ENCODE measurements at regions not wholly inside any gene's neighbourhood (a gene's known extent, or its start where the extent isn't known, plus 50 kb on each side); places are given as distances from the start of the nearest gene placed in this dataset.

- TF ChIP-seq PBX3 (IDR thresholded peaks at IDR 0.05; ENCODE audit: insufficient replicate concordance, low read depth, low read length) (no peak), REST (IDR thresholded peaks at IDR 0.05; ENCODE audit: low read depth, low read length) (no peak)
Measured at GRCh38 chr12:5273709-5274108, 158.2 kb upstream of the NTF3 start (continued).

GRCh38 chr12:5276327-5276880 is 155.5 kb upstream of the NTF3 start:
- ATAC-seq (no peak), DNase-seq (ENCODE audit: low read depth, low spot score) (no peak), FAIRE-seq (no peak)
- no peaks in the 10 kb centered on the region for H3K79me2 ChIP-seq (ENCODE audit: control insufficient read depth, insufficient read depth, low read length)
- H3K4me1 ChIP-seq (ENCODE audit: control insufficient read depth, insufficient read depth, low read length), result no peaks in the 10 kb centered on the region
- intact Hi-C loops (cut with micrococcal nuclease; ENCODE audit: unreplicated experiment) (no loop called here), in situ Hi-C loops (cut with MboI) (no loop called here)
- POLR2A ChIA-PET, result no interaction called here
- RAD21 ChIA-PET (ENCODE audit: unreplicated experiment), result no interaction called here
- no peak overlapping the region for H3K4me2 ChIP-seq (ENCODE audit: control insufficient read depth, insufficient read depth)
- H3K9ac ChIP-seq (ENCODE audit: control insufficient read depth, insufficient read depth, low read length), result no peak overlapping the region
- 25% methylated on average over 4 of the region's 4 CpGs for WGBS (ENCODE audit: insufficient coverage, insufficient replicate concordance, low lambda C conversion rate, missing lambda C conversion rate)
- no peaks in the 10 kb centered on the region for H3K36me3 ChIP-seq (ENCODE audit: control insufficient read depth in 2 of 2, insufficient read depth in 2 of 2, low read length in 1 of 2)
- no peaks in the 10 kb centered on the region for H3K9me3 ChIP-seq (replicated peaks; ENCODE audit: control insufficient read depth, insufficient read depth, low read length)
- H3K4me3 ChIP-seq, result no peak overlapping the region
- no peak overlapping the region for H3K27ac ChIP-seq (ENCODE audit: control insufficient read depth, insufficient read depth)
- H3K27me3 ChIP-seq (replicated peaks in 1 of 2; ENCODE audit: control insufficient read depth in 2 of 2, insufficient read depth in 2 of 2, low read length in 1 of 2), result 0 out of 4 replicates have a peak, but pooled peaks cover 0 to 2% of the 10 kb centered on the region in 2 experiments
- TF ChIP-seq ZBTB33 (IDR thresholded peaks at IDR 0.05), result no peak
- TF ChIP-seq SRF (IDR thresholded peaks at IDR 0.05; ENCODE audit: low read depth in 2 of 2, low read length in 2 of 2), result no peak
- TF ChIP-seq KAT2A (conservative IDR thresholded peaks at IDR 0.05; ENCODE audit: control insufficient read depth, low read depth, low read length), result no peak
- TF ChIP-seq IKZF1 (conservative IDR thresholded peaks at IDR 0.05), result no peak
- no peak for TF ChIP-seq RFX5 (IDR thresholded peaks at IDR 0.05; ENCODE audit: low read depth, low read length)
- no peak for TF ChIP-seq POLR2AphosphoS5 (IDR thresholded peaks at IDR 0.05; ENCODE audit: low read length)
- TF ChIP-seq STAT1 (conservative IDR thresholded peaks at IDR 0.05), result no peak
- no peak for TF ChIP-seq JUNB (IDR thresholded peaks at IDR 0.05)
- no peak for TF ChIP-seq ZZZ3 (IDR thresholded peaks at IDR 0.05; ENCODE audit: control insufficient read depth, insufficient read length, low read depth)
- no peak for TF ChIP-seq FOS (IDR thresholded peaks at IDR 0.05; ENCODE audit: borderline replicate concordance, extremely low read depth, insufficient read length)
- no peak for TF ChIP-seq PKNOX1 (IDR thresholded peaks at IDR 0.05)
- TF ChIP-seq POLR2A (IDR thresholded peaks at IDR 0.05; ENCODE audit: low read depth, low read length), result no peak
- H4K20me1 ChIP-seq (ENCODE audit: control insufficient read depth, insufficient read depth), result no peaks in the 10 kb centered on the region
- BruUV-seq (replicated peaks), result no TSS peak
- no peak overlapping the region for H2AFZ ChIP-seq (ENCODE audit: control insufficient read depth, low read depth, low read length)
- CTCF ChIA-PET, result no interaction called here
- SMC1A ChIA-PET (ENCODE audit: uncharacterized antibody, unreplicated experiment), result no interaction called here

Measured in GM12878 (cell line).